ENCODE measurements at regions not wholly inside any gene's neighbourhood (a gene's known extent, or its start where the extent isn't known, plus 50 kb on each side); places are given as distances from the start of the nearest gene placed in this dataset.

DNA sequence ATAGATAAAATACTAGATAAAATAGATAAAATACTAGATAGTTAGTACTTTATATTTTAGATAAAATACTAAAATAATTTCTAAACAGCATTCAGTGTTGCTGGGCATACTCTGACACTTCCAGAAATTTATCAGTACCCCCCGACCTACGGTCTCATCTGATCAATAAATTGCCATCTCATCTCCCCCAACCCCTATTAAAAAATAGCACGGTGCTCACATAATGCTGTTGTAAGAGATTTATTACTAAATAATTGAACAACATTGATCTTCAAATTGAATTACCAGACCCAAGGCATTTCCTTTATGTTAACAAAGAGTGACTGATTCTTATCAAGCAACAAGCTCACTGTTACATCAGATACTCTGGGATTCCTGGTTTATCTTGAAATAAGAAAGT is 300.9 kb downstream of the CBLN4 start:
- TF ChIP-seq, protein P1, sequence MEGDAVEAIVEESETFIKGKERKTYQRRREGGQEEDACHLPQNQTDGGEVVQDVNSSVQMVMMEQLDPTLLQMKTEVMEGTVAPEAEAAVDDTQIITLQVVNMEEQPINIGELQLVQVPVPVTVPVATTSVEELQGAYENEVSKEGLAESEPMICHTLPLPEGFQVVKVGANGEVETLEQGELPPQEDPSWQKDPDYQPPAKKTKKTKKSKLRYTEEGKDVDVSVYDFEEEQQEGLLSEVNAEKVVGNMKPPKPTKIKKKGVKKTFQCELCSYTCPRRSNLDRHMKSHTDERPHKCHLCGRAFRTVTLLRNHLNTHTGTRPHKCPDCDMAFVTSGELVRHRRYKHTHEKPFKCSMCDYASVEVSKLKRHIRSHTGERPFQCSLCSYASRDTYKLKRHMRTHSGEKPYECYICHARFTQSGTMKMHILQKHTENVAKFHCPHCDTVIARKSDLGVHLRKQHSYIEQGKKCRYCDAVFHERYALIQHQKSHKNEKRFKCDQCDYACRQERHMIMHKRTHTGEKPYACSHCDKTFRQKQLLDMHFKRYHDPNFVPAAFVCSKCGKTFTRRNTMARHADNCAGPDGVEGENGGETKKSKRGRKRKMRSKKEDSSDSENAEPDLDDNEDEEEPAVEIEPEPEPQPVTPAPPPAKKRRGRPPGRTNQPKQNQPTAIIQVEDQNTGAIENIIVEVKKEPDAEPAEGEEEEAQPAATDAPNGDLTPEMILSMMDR (IDR thresholded peaks at IDR 0.05) = no peak
- no peak for TF ChIP-seq POLR2A (IDR thresholded peaks at IDR 0.05)
